Activated CD8-positive, alpha-beta memory T cell treated with anti-CD3 and anti-CD28 coated beads, Interleukin-2, amount 50 U/mL, for 4 hours (primary cell): ENCODE measurements at regions not wholly inside any gene's neighbourhood (a gene's known extent, or its start where the extent isn't known, plus 50 kb on each side); places are given as distances from the start of the nearest gene placed in this dataset.
"Not testable (repeated sequence)": the region's sequence is repeated elsewhere in the genome, so short reads cannot be mapped to it uniquely, and the experiment has no call there.

ENCODE experiments used
- DNase-seq: peaks from one replicate; pipeline ENCODE4 v3.0.0-alpha.2; 2020

DNA sequence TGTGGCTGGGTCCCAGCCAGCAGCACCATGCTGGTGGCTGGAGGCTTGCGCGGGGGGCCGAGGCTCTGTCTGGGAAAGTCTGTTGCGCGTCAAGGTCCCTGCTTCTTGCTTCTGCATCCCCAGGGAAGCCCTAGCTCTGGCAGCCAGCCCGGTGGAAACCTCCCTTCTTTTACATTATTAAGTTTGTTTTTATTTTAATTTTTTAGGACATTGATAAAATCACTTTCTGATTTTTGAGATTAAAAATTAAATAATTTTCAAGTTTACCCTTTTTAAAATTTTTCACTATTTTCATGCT is 81.6 kb downstream of the TRIM51G start:
- DNase-seq: not testable (repeated sequence)

DNA sequence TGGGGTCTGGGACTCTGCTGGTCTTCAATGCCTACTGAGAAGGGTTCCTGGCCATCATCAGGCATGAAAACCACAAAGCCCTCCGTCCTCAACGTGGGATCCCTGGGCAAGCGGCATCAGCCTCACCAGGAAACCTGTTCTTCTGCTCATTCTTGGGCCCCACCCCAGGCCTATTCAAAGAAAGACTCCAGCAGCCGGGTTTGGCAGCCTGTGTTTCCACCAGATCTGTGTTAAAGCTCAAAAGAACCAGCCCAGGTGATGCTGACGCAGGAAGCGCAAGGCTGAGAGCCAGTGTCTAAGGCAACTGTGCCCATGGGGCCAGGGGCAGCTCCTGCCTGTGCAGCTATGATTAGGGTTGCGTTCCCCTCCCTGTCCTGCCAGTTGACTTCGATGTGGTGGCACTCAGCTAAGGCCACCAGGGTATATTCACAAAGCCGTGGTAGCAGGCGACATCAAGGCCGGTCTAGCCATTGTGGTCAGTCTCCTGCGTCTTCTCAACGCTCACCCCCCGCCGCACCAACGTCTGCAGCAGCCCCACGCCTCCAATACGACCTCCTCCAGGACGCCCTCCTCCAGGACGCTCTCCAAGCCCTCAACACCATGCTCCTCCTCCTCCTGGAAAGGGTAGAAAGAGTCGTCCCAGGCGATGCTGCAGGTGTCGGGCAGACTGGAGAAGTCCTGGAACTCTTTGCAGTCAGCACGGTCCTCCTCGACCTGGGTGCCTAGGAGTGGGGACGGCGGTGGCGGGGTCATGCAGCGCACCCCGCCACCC is 82.1 kb downstream of the TRIM51G start:
- DNase-seq: not testable (repeated sequence)

DNA sequence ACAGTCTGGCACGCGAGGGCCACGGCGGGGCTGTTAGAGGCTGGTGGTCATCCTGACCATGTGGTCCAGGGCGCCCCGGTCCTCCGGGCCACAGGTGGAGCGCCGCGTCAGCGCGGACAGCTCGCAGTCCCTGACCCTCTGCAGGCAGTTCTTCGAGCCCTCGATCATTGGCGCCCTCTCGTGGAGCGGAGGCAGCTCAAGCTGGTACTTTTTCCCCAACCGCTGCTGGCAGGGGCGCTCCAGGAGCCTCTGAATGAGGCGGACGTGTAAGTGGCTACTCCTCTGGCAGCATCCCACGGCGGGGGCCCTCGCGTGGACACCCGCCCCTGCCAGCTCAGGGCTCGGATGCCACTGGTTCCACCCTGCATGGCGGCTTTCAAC is 82.9 kb downstream of the TRIM51G start:
- not testable (repeated sequence) for DNase-seq

DNA sequence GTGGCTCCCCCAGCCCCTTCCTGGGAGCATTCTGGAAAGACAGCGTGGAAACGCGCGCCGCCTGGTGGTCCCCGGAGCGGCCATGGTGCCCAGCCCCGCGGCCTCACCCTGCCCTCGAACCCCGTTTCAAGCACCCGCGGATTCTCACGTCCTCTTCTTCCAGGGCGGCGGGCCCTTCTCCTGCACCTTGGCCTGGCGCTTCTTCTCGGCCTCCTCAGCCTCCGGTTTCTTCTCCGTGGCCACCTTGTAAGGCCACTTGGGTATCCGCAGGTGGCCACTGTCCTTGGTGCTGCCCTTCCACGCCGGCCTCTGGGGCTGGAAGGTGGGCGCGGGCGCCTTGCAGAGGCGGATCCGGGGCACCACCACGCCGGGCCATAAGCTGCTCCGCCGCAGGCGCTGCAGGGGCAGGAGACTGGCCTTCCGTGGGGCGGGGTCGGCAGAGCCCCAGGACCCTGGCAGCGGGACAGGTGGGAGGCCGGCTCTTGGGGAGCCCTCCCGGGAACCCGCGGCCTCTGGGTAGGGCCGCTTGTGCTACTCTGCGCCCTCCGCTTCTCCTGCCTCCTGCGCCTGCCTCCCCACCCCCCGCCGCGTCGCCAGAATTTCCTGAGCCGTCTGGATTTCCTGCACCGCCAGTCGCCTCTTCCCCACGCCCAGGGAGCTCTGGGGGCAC is 83.4 kb downstream of the TRIM51G start:
- DNase-seq: peak; percentile 7

DNA sequence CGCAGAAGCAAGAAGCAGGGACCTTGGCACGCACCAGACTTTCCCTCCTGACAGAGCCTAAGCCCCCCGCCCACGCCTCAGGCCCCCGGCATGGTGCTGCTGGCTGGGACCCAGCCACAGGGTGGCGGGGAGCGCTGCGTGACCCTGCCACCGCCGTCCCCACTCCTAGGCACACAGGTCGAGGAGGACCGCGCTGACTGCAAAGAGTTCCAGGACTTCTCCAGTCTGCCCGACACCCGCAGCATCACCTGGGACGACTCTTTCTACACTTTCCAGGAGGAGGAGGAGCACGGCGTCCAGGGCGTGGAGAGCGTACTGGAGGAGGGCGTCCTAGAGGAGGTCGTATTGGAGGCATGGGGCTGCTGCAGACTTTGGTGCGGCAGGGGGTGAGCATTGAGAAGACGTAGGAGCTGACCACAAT is 103.7 kb downstream of the TRIM51G start:
- no peak for DNase-seq

DNA sequence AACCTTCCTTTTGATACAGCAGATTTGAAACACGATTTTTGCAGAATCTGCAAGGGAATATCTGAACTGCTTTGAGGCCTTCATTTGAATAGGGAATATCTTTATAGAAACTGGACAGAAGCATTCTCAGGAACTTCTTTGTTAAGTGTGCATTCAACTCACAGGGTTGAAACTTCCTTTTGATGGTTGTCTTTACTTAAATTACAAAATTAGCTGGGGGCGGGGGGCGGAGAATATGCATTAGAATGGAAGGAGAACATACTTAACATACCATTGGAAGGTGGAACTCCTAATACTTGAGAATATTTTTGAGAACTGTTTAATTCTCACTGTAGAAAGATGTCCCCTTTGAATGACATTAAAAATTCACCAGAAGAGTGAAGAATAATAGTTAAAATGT is 104.4 kb downstream of the TRIM51G start:
- DNase-seq: no peak
